Psoas muscle (tissue), 7 donors: ENCODE measurements at regions not wholly inside any gene's neighbourhood (a gene's known extent, or its start where the extent isn't known, plus 50 kb on each side); places are given as distances from the start of the nearest gene placed in this dataset.
"Not testable (repeated sequence)": the region's sequence is repeated elsewhere in the genome, so short reads cannot be mapped to it uniquely, and the experiment has no call there.

Experiments
- ATAC-seq, 4 donors: fragments of 200-7000 bp; cut with Tn5 transposase; one replicate each; pipeline ENCODE4 v1.9.1; 2020; ENCODE audit warnings: moderate library complexity in 3 of 4, mild to moderate bottlenecking in 2 of 4
- DNase-seq, 2 donors: peaks; one replicate each; pipeline ENCODE4 v3.0.0-alpha.2; 2020
- H3K27ac ChIP-seq: fragments of 200-600 bp; one replicate; pipeline ENCODE4 v1.8.0; 2022
- H3K27me3 ChIP-seq, 3 donors: fragments of 200-600 bp in 1 of 3; one replicate each; pipeline versions ENCODE4 v1.6.1 to v1.8.0; 2013 to 2022; ENCODE audit warnings: low read length in 2 of 3, mild to moderate bottlenecking in 2 of 3, moderate library complexity in 1 of 3; ENCODE audit not compliant: insufficient read depth in 3 of 3
- H3K36me3 ChIP-seq, 2 donors: fragments of 200-600 bp in 1 of 2; one replicate each; pipeline versions ENCODE4 v1.6.1 to v1.8.0; 2013 to 2022; ENCODE audit warnings: low read depth in 1 of 2, mild to moderate bottlenecking in 1 of 2, moderate library complexity in 1 of 2; ENCODE audit not compliant: insufficient read depth in 1 of 2
- H3K4me1 ChIP-seq: fragments of 200-600 bp; one replicate; pipeline ENCODE4 v1.8.0; 2022
- H3K4me3 ChIP-seq: fragments of 200-600 bp; one replicate; pipeline ENCODE4 v1.8.0; 2022; ENCODE audit warnings: mild to moderate bottlenecking
- H3K9me3 ChIP-seq: fragments of 200-600 bp; one replicate; pipeline ENCODE4 v1.8.0; 2022
- WGBS, 3 donors: extraction: QIAGEN DNeasy Blood & Tissue Kit; methylation state at CpG; one replicate each; pipeline versions ENCODE4 v1.1.6 to v1.1.7; 2013; 5-methylcytosine and 5-hydroxymethylcytosine counted together
- intact Hi-C, 2 donors: fragments of 100-400 bp; cut with DNase I; formaldehyde crosslinking; loops; one replicate each; pipeline versions ENCODE4 v1.11.0 to v1.14.2; 2022
- TF ChIP-seq, protein P1 (sequence below): fragments of 200-600 bp; IDR thresholded peaks from one replicate; pipeline ENCODE4 v1.8.0; 2022; ENCODE audit warnings: antibody characterized with exemption
- donor health status: healthy with polysubstance abuse.
- donor health status: DM: no; HTN: no; CAD: no; lungs with moderate emphysema.
- donor health status: Bipolar disorder and iron deficiency.
- donor health status: healthy.
- donor health status: DM: yes; HTN: yes; CAD: no.
- donor health status: DM: no; HTN: no; CAD: no.
- donor health status: DM: yes; HTN: yes; CAD: no.

DNA sequence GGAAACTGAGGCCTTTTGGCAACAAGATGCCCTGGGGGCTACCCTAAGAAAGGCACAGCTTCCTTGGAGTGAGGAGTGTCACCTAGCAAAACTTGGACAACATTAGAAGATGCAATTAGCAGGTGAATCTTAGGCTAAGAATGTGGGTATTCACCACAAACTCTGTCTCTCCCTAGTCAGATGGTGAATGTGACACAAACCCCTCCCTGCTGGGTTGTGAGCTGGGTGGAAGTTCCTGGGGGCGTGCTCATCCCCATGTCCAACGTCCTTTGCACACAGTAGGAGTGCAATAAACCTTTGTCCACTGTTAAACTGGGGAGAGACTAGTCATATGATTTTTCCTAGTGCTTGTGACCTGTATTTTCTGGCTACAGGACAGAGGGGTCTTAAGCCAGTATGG, 67.1 kb upstream of the SH3GL3 start:
- H3K27me3 ChIP-seq, result peaks cover 0 to 51% (median 10%) of the 10 kb centered on the region in 3 donors
- TF ChIP-seq, protein P1, sequence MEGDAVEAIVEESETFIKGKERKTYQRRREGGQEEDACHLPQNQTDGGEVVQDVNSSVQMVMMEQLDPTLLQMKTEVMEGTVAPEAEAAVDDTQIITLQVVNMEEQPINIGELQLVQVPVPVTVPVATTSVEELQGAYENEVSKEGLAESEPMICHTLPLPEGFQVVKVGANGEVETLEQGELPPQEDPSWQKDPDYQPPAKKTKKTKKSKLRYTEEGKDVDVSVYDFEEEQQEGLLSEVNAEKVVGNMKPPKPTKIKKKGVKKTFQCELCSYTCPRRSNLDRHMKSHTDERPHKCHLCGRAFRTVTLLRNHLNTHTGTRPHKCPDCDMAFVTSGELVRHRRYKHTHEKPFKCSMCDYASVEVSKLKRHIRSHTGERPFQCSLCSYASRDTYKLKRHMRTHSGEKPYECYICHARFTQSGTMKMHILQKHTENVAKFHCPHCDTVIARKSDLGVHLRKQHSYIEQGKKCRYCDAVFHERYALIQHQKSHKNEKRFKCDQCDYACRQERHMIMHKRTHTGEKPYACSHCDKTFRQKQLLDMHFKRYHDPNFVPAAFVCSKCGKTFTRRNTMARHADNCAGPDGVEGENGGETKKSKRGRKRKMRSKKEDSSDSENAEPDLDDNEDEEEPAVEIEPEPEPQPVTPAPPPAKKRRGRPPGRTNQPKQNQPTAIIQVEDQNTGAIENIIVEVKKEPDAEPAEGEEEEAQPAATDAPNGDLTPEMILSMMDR, result no peak
- no peaks in the 10 kb centered on the region for H3K36me3 ChIP-seq
- ATAC-seq (no peak), DNase-seq (no peak)
- H3K4me1 ChIP-seq, result no peaks in the 10 kb centered on the region
- WGBS, 3 donors, result 45 to 50% (median 45%) methylated on average over 2 of the region's 2 CpGs
- H3K4me3 ChIP-seq, result no peak overlapping the region
- intact Hi-C loops, result loop anchor here in 1 of 2 donors (5.0 kb wide), 1 partner anchor 133 kb away; no protein-coding TSS in a partner anchor
- no peak overlapping the region for H3K27ac ChIP-seq
- H3K9me3 ChIP-seq, result no peaks in the 10 kb centered on the region

DNA sequence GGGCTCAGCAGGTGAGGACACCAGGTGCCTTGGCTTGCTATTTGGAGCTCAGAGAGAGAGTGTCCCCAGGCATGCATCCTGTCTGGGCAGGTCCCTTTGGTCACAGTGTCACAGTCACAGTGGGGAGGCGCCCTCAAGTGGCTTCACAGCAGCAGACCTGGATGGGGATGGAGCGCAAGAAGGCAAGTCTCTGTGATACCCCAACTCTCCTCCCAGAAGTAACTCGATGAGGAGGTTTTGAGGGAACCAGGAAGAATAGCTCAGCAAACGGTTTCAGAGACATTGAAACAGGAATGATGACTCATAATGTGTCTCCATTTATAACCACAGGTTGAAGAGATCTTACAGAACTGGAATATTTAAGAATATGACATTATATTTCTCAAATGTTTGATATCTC, 66.5 kb upstream of the SH3GL3 start:
- intact Hi-C loops, result loop anchor here in 1 of 2 donors (5.0 kb wide), 1 partner anchor 133 kb away; no protein-coding TSS in a partner anchor
- H3K36me3 ChIP-seq, result no peaks in the 10 kb centered on the region
- WGBS, 3 donors, result 33 to 37% (median 34%) methylated on average over 4 of the region's 4 CpGs
- no peaks in the 10 kb centered on the region for H3K4me1 ChIP-seq
- ATAC-seq (no peak), DNase-seq (no peak)
- no peak overlapping the region for H3K4me3 ChIP-seq
- no peaks in the 10 kb centered on the region for H3K9me3 ChIP-seq
- TF ChIP-seq, protein P1, result no peak
- H3K27me3 ChIP-seq, result peaks cover 0 to 46% (median 10%) of the 10 kb centered on the region in 3 donors
- H3K27ac ChIP-seq, result no peak overlapping the region

DNA sequence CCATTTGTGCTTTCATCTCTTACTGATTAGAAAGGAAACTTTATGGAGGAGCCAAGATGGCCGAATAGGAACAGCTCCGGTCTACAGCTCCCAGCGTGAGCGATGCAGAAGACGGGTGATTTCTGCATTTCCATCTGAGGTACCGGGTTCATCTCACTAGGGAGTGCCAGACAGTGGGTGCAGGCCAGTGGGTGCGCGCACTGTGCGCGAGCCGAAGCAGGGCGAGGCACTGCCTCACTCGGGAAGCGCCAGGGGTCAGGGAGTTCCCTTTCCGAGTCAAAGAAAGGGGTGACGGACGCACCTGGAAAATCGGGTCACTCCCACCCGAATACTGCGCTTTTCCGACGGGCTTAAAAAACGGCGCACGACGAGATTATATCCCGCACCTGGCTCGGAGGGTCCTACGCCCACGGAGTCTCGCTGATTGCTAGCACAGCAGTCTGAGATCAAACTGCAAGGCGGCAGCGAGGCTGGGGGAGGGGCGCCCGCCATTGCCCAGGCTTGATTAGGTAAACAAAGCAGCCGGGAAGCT, 63.5 kb upstream of the SH3GL3 start:
- not testable (repeated sequence) for H3K36me3 ChIP-seq, DNase-seq, ATAC-seq, H3K4me1 ChIP-seq, H3K27ac ChIP-seq, H3K4me3 ChIP-seq, H3K9me3 ChIP-seq
- peaks cover 0 to 17% (median 6%) of the 10 kb centered on the region in 3 donors for H3K27me3 ChIP-seq
- 79 to 89% (median 84%) methylated on average over 23 to 31 of the region's 36 CpGs for WGBS, 3 donors
- intact Hi-C loops, result loop anchor here in 1 of 2 donors (5.0 kb wide), 1 partner anchor 136 kb away; no protein-coding TSS in a partner anchor

DNA sequence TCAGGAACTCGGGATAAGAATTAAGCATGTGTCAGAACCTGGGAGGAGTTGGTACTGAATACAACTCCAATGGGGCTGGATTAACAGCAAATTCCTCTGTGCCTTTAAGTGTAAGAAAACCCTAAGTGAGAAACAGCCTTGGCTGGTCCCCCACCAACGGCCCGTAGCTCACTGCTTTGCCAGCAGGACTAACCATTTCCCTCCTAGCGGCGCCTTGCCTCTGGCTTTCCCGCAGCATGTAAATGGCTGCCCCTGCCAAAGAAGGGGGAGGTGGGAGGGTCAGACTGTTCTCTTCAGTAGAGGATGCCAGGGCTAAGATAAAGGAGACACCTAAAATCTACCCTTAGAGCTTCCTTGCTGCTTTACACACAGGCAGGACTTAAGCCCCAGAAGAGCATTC, 51.0 kb upstream of the SH3GL3 start:
- 2 to 3% (median 2%) methylated on average over 6 of the region's 6 CpGs for WGBS, 3 donors
- Histone ChIP-seq H3K27ac (no peak overlapping the region), H3K27me3 (peaks cover 2 to 10% (median 3%) of the 10 kb centered on the region in 3 donors), H3K4me3 (no peak overlapping the region), H3K4me1 (no peaks in the 10 kb centered on the region), H3K36me3 (no peaks in the 10 kb centered on the region), H3K9me3 (no peaks in the 10 kb centered on the region)
- intact Hi-C loops, result no loop called here
- ATAC-seq (no peak), DNase-seq (no peak)
- TF ChIP-seq, protein P1, result no peak
